ENCODE measurements at regions not wholly inside any gene's neighbourhood (a gene's known extent, or its start where the extent isn't known, plus 50 kb on each side); places are given as distances from the start of the nearest gene placed in this dataset.

- BruUV-seq (replicated peaks): no TSS peak
- ChIA-PET POLR2A (no interaction called here), CTCF (ENCODE audit: unreplicated experiment) (no interaction called here)
- Histone ChIP-seq H3K9me3 (ENCODE audit: low read length) (no peaks in the 10 kb centered on the region), H3K4me3 (ENCODE audit: low read depth, low read length, poor library complexity, severe bottlenecking) (no peak overlapping the region), H3K9me2 (ENCODE audit: insufficient read depth, low read length) (no peaks in the 10 kb centered on the region), H3K4me2 (ENCODE audit: low read length) (no peak overlapping the region), H2AFZ (ENCODE audit: low read length) (no peak overlapping the region), H3K36me3 (ENCODE audit: insufficient read depth, low read length) (no peaks in the 10 kb centered on the region), H4K20me1 (ENCODE audit: insufficient read depth, low read length) (no peaks in the 10 kb centered on the region), H3K79me2 (ENCODE audit: insufficient read depth, low read depth, low read length) (no peaks in the 10 kb centered on the region), H3K4me1 (ENCODE audit: insufficient read depth, low read length, poor library complexity, severe bottlenecking) (no peaks in the 10 kb centered on the region), H3K27ac (ENCODE audit: low read depth, low read length, poor library complexity, severe bottlenecking) (no peak overlapping the region)
- DNase-seq (ENCODE audit: low spot score): peak; percentile 51
- intact Hi-C loops (cut with micrococcal nuclease; ENCODE audit: unreplicated experiment): loop anchor here (2.0 to 5.0 kb wide), 2 partner anchors 110 to 1335 kb away; no protein-coding TSS in a partner anchor
- TF ChIP-seq EZH2phosphoT487 (IDR thresholded peaks at IDR 0.05; ENCODE audit: borderline replicate concordance, low read depth, low read length) (no peak), CTCF (conservative IDR thresholded peaks at IDR 0.05; ENCODE audit: low read length) (peak; percentile 89)
These were observed 137.4 kb upstream of the USP25 start for GRCh38 chr21:15592271-15592860.

GRCh38 chr21:15592957-15593356 is 136.8 kb upstream of the USP25 start:
- Histone ChIP-seq H3K9me2 (ENCODE audit: insufficient read depth, low read length) (no peaks in the 10 kb centered on the region), H4K20me1 (ENCODE audit: insufficient read depth, low read length) (no peaks in the 10 kb centered on the region), H3K4me3 (ENCODE audit: low read depth, low read length, poor library complexity, severe bottlenecking) (no peak overlapping the region), H3K27ac (ENCODE audit: low read depth, low read length, poor library complexity, severe bottlenecking) (no peak overlapping the region), H3K9me3 (ENCODE audit: low read length) (no peaks in the 10 kb centered on the region), H3K79me2 (ENCODE audit: insufficient read depth, low read depth, low read length) (no peaks in the 10 kb centered on the region), H3K36me3 (ENCODE audit: insufficient read depth, low read length) (no peaks in the 10 kb centered on the region), H3K4me2 (ENCODE audit: low read length) (no peak overlapping the region), H2AFZ (ENCODE audit: low read length) (no peak overlapping the region), H3K4me1 (ENCODE audit: insufficient read depth, low read length, poor library complexity, severe bottlenecking) (no peaks in the 10 kb centered on the region)
- CTCF ChIA-PET (ENCODE audit: unreplicated experiment): no interaction called here
- POLR2A ChIA-PET: no interaction called here
- TF ChIP-seq EZH2phosphoT487 (IDR thresholded peaks at IDR 0.05; ENCODE audit: borderline replicate concordance, low read depth, low read length) (no peak), CTCF (conservative IDR thresholded peaks at IDR 0.05; ENCODE audit: low read length) (no peak)
- no peak for DNase-seq (ENCODE audit: low spot score)
- intact Hi-C loops (cut with micrococcal nuclease; ENCODE audit: unreplicated experiment): loop anchor here (2.0 to 5.0 kb wide), 2 partner anchors 110 to 1336 kb away; no protein-coding TSS in a partner anchor
- no TSS peak for BruUV-seq (replicated peaks)

GRCh38 chr21:15601390-15601789 is 128.4 kb upstream of the USP25 start:
- H3K9me2 ChIP-seq (ENCODE audit: insufficient read depth, low read length): no peaks in the 10 kb centered on the region
- H3K9me3 ChIP-seq (ENCODE audit: low read length): no peaks in the 10 kb centered on the region
- no TSS peak for BruUV-seq (replicated peaks)
- H3K4me3 ChIP-seq (ENCODE audit: low read depth, low read length, poor library complexity, severe bottlenecking): no peak overlapping the region
- DNase-seq (ENCODE audit: low spot score): no peak
- CTCF ChIA-PET (ENCODE audit: unreplicated experiment): no interaction called here
- no peak overlapping the region for H2AFZ ChIP-seq (ENCODE audit: low read length)
- no peaks in the 10 kb centered on the region for H3K4me1 ChIP-seq (ENCODE audit: insufficient read depth, low read length, poor library complexity, severe bottlenecking)
- H3K36me3 ChIP-seq (ENCODE audit: insufficient read depth, low read length): no peaks in the 10 kb centered on the region
- H4K20me1 ChIP-seq (ENCODE audit: insufficient read depth, low read length): no peaks in the 10 kb centered on the region
- no peaks in the 10 kb centered on the region for H3K79me2 ChIP-seq (ENCODE audit: insufficient read depth, low read depth, low read length)
- H3K27ac ChIP-seq (ENCODE audit: low read depth, low read length, poor library complexity, severe bottlenecking): no peak overlapping the region
- no peak overlapping the region for H3K4me2 ChIP-seq (ENCODE audit: low read length)
- POLR2A ChIA-PET: no interaction called here
- TF ChIP-seq CTCF (conservative IDR thresholded peaks at IDR 0.05; ENCODE audit: low read length) (no peak), EZH2phosphoT487 (IDR thresholded peaks at IDR 0.05; ENCODE audit: borderline replicate concordance, low read depth, low read length) (no peak)
- intact Hi-C loops (cut with micrococcal nuclease; ENCODE audit: unreplicated experiment): loop anchor here (10.0 kb wide), 1 partner anchor 1167 kb away; no protein-coding TSS in a partner anchor

Data from OCI-LY7 (cell line).